ENCODE measurements at regions not wholly inside any gene's neighbourhood (a gene's known extent, or its start where the extent isn't known, plus 50 kb on each side); places are given as distances from the start of the nearest gene placed in this dataset.
"Not testable (repeated sequence)": the region's sequence is repeated elsewhere in the genome, so short reads cannot be mapped to it uniquely, and the experiment has no call there.

DNA sequence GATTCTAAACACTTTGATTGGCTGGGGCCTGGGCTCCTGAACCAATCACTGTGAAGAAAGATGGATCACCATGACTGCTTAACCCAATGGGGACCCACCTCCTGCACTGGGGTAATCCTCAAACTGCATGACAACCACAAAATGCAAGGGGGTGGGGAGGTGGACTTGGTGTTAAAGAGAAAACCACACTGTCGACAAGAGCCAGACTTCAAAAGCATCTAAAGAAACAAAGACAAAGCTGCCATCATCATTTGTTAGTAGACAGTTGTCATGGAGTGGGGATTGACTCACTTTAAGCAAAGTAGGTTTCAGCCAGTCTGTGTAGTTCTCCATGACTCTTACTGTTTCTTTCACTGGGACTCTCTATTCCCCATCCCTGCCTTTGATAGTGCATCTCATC is 433.8 kb downstream of the PLPP3 start:
- no peak for DNase-seq

DNA sequence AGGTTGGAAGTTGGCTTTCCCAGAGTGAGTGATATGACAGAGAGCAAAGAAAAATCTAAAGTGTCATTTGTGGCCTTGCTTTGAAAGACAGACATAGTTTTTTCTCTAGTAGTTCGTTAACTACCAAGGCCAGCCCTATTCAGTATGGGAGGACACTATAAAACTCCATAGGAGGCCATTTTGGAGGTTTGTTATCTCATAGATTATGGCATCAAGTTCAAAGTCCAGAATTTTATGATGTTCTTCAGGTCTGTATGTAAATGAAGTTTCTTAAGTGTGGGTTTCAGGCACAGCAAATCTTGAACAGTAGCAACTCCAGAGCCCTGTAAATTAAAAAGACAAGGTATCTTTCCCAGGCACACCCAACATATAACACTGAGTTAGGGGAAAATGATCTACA is 437.1 kb downstream of the PLPP3 start:
- no peak for DNase-seq

- DNase-seq: no peak
Observed at GRCh38 chr1:56139836-56140235, 439.5 kb downstream of the PLPP3 start.

DNA sequence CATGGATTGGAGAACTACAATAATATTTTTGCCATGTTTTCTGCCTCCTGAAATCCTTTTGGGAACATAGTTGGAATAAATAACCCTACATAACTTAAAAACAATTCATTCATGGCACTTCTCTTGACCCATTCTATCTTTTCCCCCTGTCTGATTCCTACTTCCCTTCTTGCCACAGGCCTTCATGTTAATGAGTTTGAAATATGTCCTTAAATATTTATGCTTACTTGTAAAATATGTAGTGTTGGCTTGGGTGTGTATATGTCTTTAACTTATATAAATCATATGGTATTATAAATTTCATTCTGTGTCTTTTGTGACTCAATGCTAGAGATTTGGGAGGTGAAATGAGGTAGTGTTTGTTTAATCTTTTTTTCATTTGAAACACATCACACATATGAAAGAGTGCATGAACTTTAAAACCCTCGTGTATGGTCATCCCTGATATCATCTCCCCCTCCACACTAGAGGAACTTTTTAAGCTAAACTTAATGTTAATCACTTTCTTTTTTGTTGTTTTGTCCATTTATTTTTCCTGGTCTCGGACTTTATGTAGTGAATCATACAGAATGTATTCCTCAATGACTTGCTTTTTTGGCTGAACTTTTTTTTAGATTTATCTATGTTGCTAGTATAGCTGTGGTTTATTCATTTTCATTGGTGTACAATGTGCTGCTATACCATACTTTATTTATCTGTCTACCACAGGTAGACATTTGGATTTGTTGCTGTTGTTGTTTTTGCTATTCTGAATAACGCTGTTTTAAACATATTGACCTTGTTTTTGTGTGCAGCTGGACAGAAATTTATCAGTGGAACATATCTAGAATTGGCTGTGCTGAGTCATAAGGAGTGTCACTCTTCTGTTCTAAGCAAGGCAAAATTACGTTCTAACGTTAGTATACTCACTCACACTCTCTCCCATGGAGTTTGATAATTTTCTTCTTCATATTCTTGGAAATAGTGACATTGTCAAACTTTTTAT is 441.6 kb downstream of the PLPP3 start:
- no peak for DNase-seq

- DNase-seq: no peak
Observed at GRCh38 chr1:56137090-56137489, 442.3 kb downstream of the PLPP3 start.

DNA sequence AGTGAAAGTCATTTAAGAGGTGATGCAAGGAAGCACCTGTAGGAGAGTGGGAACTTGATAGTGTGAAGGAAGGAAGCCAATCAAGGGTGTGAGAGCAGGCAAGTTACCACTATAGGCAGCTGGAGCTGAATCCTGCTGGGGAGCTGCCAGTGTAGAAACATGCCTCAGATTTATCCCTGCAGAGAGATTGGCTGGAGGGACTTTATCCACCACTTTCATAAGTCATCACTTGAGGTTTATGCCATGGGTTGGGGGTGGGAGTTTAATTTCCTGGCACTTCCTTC is 443.6 kb downstream of the PLPP3 start:
- no peak for DNase-seq

DNA sequence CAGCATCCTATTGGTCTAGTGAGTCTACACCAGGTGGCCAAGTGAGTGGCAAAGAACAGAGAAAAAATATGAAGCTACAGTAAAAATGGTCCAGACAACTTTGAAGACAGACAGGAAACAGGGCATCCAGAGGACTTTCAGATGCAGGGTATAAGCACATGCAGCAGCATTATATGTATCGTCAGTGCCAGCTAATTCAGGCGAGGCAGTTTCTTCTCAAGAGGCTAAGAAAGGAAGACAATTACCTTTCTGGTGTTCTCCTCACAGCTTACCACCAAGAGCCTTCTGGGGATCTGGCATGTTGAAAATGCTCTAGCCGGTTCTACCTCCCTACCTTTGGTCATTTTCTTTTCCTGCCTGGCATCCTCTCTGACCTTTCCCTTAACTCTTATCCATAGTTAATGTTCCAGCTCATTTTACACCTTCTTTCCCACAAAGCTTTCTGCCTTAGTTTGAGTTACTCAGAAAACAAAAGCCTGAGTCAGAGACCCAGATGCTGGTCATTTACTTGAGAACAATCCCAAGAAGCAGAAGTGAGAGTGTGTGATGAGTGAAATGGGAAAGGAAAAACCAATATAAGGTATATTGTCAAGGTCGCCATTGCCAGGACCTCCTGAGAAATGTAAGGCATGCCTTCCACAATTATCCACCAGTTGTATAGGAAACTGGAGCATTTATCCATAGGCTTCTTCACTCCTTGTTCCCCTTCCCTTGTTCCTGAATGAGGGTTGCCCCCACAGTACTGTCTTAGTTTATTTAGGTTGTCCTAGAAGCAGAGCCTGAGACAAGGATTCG is 444.1 kb downstream of the PLPP3 start:
- no peak for DNase-seq

DNA sequence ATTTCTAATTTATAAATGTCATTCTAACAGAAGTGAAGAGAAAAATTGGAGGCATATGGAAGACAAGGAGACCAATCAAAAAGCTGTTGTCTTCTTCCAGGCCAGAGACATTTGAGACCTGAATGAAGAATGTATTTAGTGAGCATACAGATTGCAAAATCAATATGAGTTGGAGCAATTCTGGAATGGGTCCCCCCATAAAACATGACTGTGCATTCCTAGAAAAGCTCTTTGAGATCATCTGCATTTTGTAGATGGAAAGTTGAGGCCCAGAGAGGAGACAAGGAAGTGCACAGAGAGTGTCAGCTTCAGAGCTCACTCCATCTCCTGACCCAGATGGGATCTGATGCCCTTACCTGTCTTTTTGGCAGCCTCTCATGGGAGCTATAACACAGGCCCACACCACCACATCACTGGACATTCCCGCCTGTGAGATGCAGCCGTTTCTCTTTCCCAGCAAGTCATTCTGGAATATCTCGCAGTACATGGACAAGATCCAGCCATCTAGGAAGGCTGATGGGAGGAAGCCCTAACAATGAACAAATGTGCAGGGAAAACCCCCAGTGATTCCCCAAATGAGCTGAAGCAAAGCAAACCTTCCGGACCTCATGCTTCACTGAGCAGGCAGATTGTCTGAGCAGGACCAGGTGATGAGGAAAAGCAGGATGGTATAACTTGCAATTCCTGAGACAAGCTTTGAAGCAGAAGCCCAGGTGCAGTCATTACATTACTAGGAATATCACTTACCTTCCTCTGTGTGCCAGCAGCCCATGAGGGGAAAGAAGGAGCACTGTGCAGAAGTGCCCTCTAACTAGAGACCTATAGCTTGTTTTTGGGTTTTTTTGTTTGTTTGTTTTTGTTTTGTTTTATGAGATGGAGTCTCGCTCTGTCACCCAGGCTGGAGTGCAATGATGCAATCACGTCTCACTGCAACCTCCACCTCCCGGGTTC is 445.6 kb downstream of the PLPP3 start:
- DNase-seq: no peak

GRCh38 chr1:56132520-56132919 is 446.8 kb downstream of the PLPP3 start:
- DNase-seq: no peak

GRCh38 chr1:56129837-56130236 is 449.5 kb downstream of the PLPP3 start:
- no peak for DNase-seq

- DNase-seq: no peak
Observed at GRCh38 chr1:56125316-56125715, 454.0 kb downstream of the PLPP3 start.

DNA sequence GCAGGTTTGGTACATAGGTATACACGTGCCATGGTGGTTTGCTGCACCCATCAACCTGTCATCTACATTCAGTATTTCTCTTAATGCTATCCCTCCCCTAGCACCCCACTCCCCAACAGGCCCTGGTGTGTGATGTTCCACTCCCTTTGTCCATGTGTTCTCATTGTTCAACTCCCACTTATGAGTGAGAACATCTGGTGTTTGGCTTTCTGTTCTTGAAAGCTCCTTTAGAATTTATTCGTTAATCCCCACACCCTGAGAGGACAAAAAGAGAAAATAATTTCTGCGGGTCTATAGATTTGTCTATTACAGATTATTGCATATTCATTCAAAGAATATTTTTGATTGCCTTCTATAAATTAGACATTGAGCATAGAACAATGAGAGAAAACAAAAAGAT is 455.5 kb downstream of the PLPP3 start:
- DNase-seq: no peak

- DNase-seq: no peak
Observed at GRCh38 chr1:56123421-56123820, 455.9 kb downstream of the PLPP3 start.

GRCh38 chr1:56120021-56120420 is 459.3 kb downstream of the PLPP3 start:
- peak; percentile 3 for DNase-seq

GRCh38 chr1:56118676-56119075 is 460.7 kb downstream of the PLPP3 start:
- DNase-seq: not testable (repeated sequence)

- no peak for DNase-seq
Observed at GRCh38 chr1:56115701-56116100, 463.7 kb downstream of the PLPP3 start.

DNA sequence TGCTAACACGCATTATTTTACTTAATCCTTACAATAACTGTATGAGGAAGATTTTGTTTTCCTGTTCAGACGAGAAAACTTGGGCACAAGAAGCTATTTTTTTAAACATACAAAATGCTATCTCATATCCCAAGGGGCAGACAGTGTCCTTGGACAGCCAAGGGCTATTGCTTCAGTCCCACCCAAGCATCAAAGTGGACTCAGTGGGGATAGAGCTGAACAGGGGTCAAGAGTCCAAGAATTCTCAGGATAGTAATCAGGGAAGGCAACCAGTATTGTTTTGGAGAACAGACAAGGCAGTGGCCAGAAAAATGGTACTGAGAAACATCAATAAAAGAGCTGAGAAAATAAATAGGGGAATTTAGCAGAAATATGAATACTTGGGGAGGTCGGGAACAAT is 465.7 kb downstream of the PLPP3 start:
- no peak for DNase-seq

GRCh38 chr1:56107275-56107638 is 472.1 kb downstream of the PLPP3 start:
- no peak for DNase-seq

GRCh38 chr1:56106531-56107274 is 472.7 kb downstream of the PLPP3 start:
- DNase-seq: no peak

- DNase-seq: no peak
Observed at GRCh38 chr1:56105397-56105796, 474.0 kb downstream of the PLPP3 start.

DNA sequence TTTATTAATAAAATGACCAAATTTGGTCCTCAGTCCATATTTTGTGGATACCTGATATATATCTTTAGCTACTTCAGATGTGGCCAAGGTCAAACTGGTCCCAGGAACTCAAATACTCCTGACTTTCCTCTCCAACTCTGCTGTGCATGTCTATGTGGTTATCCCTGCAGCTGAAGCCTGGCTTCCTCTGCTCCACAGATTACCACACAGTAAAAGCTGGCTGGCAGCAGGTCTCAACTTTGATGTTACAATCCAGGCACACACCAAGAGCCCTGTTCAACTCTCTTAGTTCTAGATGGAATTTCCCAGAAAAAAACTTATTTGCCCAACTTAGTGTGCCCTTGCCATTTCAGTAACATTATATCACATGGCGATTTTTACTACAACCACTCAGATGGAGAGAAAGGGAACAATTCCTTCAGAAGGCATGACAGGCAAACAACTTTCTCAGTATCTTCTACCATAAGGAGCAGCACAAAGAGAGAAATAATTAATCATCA is 479.5 kb downstream of the PLPP3 start:
- peak; percentile 5 for DNase-seq

DNA sequence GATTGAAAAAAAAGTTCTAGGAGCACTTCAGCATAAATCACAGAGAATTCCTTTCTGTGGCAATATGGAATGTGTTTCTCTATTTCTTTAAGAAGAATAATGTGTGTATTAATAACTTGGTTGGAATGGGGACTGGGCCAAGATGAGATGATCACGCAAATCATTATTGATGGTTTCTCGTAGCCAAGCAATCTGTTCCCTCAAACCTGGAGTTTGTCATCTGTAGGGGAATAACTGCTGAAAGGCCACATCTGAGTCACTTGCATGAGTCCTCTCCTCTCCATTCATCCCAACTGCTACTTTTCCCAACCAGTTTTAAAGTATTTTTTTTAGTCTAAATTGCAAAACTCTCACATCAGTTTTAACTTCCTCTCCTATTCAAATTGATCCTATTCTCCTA is 480.4 kb downstream of the PLPP3 start:
- DNase-seq: peak; percentile 3
